ENCODE measurements at regions not wholly inside any gene's neighbourhood (a gene's known extent, or its start where the extent isn't known, plus 50 kb on each side); places are given as distances from the start of the nearest gene placed in this dataset.

DNA sequence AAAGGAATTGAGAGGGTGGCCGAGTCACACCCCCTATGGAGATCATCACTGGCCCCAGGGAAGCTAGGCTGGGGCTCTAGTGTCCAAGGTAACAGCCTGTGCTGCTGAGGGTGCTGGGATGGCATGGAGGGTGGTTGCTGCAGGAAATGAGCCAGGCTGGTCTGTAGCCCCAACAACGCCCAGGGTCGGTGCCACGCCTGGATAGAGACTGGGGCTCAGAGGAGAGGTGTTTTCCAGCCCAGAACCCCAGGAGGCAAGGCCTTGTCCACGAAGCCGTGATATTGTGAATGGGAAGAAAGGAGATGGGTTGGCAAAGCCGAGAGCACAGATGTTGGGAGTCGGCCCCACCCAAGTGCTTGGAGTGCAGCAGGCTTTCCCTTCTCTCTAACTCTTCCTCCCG, 68.9 kb upstream of the ACTRT2 start:
- Histone ChIP-seq H3K4me2 (ENCODE audit: low read length) (no peak overlapping the region), H3K27me3 (ENCODE audit: low read length) (peaks cover 67% of the 10 kb centered on the region), H3K9me2 (replicated peaks; ENCODE audit: low read length) (no peaks in the 10 kb centered on the region), H3K4me1 (ENCODE audit: insufficient read depth, low read length) (no peaks in the 10 kb centered on the region), H3K79me2 (ENCODE audit: low read length) (no peaks in the 10 kb centered on the region), H3K36me3 (ENCODE audit: low read depth, low read length) (no peaks in the 10 kb centered on the region), H4K20me1 (ENCODE audit: low read length) (no peaks in the 10 kb centered on the region), H3K9me3 (ENCODE audit: low read length) (peaks cover 11% of the 10 kb centered on the region), H2AFZ (ENCODE audit: low read length) (no peak overlapping the region), H3K27ac (ENCODE audit: low read length) (no peak overlapping the region), H3K9ac (ENCODE audit: low read length) (no peak overlapping the region), H3K4me3 (ENCODE audit: low read length) (no peak overlapping the region), H3F3A (ENCODE audit: low read length, unreplicated experiment) (no peaks in the 10 kb centered on the region)
- intact Hi-C loops (cut with micrococcal nuclease) = no loop called here
- no TSS peak for BruUV-seq (replicated peaks)
- ChIA-PET CTCF (no interaction called here), POLR2A (ENCODE audit: unreplicated experiment) (no interaction called here)
- no peak for ATAC-seq
- no peak for DNase-seq
- TF ChIP-seq EZH2phosphoT487 (IDR thresholded peaks at IDR 0.05; ENCODE audit: borderline replicate concordance, low read length) (no peak), EZH2 (IDR thresholded peaks at IDR 0.05; ENCODE audit: low read length, unreplicated experiment) (no peak)
- TF ChIP-seq, protein P1, sequence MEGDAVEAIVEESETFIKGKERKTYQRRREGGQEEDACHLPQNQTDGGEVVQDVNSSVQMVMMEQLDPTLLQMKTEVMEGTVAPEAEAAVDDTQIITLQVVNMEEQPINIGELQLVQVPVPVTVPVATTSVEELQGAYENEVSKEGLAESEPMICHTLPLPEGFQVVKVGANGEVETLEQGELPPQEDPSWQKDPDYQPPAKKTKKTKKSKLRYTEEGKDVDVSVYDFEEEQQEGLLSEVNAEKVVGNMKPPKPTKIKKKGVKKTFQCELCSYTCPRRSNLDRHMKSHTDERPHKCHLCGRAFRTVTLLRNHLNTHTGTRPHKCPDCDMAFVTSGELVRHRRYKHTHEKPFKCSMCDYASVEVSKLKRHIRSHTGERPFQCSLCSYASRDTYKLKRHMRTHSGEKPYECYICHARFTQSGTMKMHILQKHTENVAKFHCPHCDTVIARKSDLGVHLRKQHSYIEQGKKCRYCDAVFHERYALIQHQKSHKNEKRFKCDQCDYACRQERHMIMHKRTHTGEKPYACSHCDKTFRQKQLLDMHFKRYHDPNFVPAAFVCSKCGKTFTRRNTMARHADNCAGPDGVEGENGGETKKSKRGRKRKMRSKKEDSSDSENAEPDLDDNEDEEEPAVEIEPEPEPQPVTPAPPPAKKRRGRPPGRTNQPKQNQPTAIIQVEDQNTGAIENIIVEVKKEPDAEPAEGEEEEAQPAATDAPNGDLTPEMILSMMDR (conservative IDR thresholded peaks at IDR 0.05; ENCODE audit: low read depth, low read length) = no peak

DNA sequence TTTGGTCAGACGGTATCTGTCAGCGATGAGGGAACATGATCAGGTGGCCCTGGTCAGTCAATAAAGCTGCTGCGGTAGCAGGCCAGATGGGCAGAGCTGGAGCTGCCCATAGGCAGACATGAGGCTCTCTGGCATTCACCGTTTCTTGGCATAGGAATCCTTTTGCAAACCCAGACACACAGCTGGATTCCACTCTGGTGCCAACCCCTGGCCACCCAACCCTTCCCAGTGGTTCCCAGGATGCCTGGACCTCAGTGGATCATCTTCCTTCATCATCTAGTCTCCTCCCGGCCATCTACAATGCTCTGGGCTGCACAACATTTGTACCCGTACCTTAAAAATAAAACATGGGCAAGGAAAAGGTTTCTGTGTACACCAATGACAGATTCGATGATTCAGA, 68.3 kb upstream of the ACTRT2 start:
- H3K9ac ChIP-seq (ENCODE audit: low read length) = no peak overlapping the region
- DNase-seq = no peak
- ChIA-PET POLR2A (ENCODE audit: unreplicated experiment) (no interaction called here), CTCF (no interaction called here)
- no peaks in the 10 kb centered on the region for H3K4me1 ChIP-seq (ENCODE audit: insufficient read depth, low read length)
- H3K4me3 ChIP-seq (ENCODE audit: low read length) = no peak overlapping the region
- no peak overlapping the region for H3K27ac ChIP-seq (ENCODE audit: low read length)
- H3F3A ChIP-seq (ENCODE audit: low read length, unreplicated experiment) = no peaks in the 10 kb centered on the region
- no peak for ATAC-seq
- no peak overlapping the region for H3K4me2 ChIP-seq (ENCODE audit: low read length)
- H3K9me3 ChIP-seq (ENCODE audit: low read length) = peaks cover 17% of the 10 kb centered on the region
- no peaks in the 10 kb centered on the region for H4K20me1 ChIP-seq (ENCODE audit: low read length)
- no peaks in the 10 kb centered on the region for H3K9me2 ChIP-seq (replicated peaks; ENCODE audit: low read length)
- no TSS peak for BruUV-seq (replicated peaks)
- no peak for TF ChIP-seq EZH2 (IDR thresholded peaks at IDR 0.05; ENCODE audit: low read length, unreplicated experiment)
- TF ChIP-seq EZH2phosphoT487 (IDR thresholded peaks at IDR 0.05; ENCODE audit: borderline replicate concordance, low read length) = no peak
- TF ChIP-seq, protein P1 (conservative IDR thresholded peaks at IDR 0.05; ENCODE audit: low read depth, low read length) = no peak
- intact Hi-C loops (cut with micrococcal nuclease) = no loop called here
- no peak overlapping the region for H2AFZ ChIP-seq (ENCODE audit: low read length)
- H3K79me2 ChIP-seq (ENCODE audit: low read length) = no peaks in the 10 kb centered on the region
- no peaks in the 10 kb centered on the region for H3K36me3 ChIP-seq (ENCODE audit: low read depth, low read length)
- peaks cover 61% of the 10 kb centered on the region for H3K27me3 ChIP-seq (ENCODE audit: low read length)

DNA sequence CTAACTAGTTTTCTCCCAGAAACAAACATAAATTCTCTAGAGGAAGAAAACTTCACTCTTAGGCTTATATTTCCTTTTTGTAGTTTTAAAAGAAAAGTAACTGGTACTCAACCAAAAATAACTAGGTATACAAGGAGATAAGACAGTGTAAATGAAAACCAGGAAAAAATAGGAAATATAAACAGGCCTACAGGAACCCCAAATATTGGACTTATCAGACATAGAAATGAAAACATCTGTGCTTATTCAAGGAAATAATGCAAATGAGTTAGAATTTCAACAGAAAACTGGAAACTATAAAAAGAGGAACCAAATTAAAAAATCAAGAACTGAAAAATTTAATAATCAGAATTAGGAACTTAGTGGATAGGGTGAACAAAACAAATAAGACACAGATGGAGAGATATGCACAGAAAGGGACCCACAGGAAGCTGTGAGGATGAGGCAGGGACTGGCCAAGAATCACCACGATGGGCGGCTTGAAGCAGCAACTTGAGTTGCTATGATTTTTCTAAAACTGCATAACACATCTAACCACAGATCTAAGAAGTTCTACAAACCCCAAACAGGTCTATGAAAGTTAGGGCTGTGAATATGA, 67.5 kb upstream of the ACTRT2 start:
- Histone ChIP-seq H3K9ac (ENCODE audit: low read length) (no peak overlapping the region), H2AFZ (ENCODE audit: low read length) (no peak overlapping the region), H3K36me3 (ENCODE audit: low read depth, low read length) (no peaks in the 10 kb centered on the region), H3K9me3 (ENCODE audit: low read length) (peaks cover 17% of the 10 kb centered on the region), H3K4me1 (ENCODE audit: insufficient read depth, low read length) (no peaks in the 10 kb centered on the region), H3K27me3 (ENCODE audit: low read length) (peaks cover 53% of the 10 kb centered on the region), H3K4me2 (ENCODE audit: low read length) (no peak overlapping the region), H3K4me3 (ENCODE audit: low read length) (no peak overlapping the region), H3F3A (ENCODE audit: low read length, unreplicated experiment) (no peaks in the 10 kb centered on the region), H3K79me2 (ENCODE audit: low read length) (no peaks in the 10 kb centered on the region), H4K20me1 (ENCODE audit: low read length) (no peaks in the 10 kb centered on the region), H3K27ac (ENCODE audit: low read length) (no peak overlapping the region), H3K9me2 (replicated peaks; ENCODE audit: low read length) (no peaks in the 10 kb centered on the region)
- CTCF ChIA-PET = no interaction called here
- ATAC-seq (no peak), DNase-seq (no peak)
- no TSS peak for BruUV-seq (replicated peaks)
- intact Hi-C loops (cut with micrococcal nuclease) = no loop called here
- TF ChIP-seq, protein P1 (conservative IDR thresholded peaks at IDR 0.05; ENCODE audit: low read depth, low read length) = no peak
- TF ChIP-seq EZH2phosphoT487 (IDR thresholded peaks at IDR 0.05; ENCODE audit: borderline replicate concordance, low read length) (no peak), EZH2 (IDR thresholded peaks at IDR 0.05; ENCODE audit: low read length, unreplicated experiment) (no peak)
- POLR2A ChIA-PET (ENCODE audit: unreplicated experiment) = no interaction called here

Data from PC-3 (cell line).